ENCODE measurements at regions not wholly inside any gene's neighbourhood (a gene's known extent, or its start where the extent isn't known, plus 50 kb on each side); places are given as distances from the start of the nearest gene placed in this dataset.

DNA sequence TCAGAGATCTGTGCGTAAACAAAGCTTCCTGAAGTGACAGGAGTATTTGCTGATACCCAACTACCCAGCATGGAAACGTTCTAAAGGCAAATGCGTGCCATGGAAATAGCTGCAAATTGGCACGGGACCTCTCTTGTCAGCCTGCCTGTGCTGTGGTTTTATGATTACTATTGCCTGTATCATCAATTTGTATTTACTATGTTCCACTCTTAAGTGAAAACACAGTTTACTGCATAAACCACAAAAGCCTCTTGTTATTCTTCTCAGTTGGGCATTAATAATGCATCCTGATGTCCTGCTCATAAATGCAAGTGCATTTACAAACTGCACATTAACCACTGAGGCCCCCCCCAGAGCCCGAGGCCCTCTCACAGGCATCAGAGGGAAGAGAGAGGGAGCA lies 196.6 kb upstream of the SLC35G4 start:
- TF ChIP-seq, protein P1, sequence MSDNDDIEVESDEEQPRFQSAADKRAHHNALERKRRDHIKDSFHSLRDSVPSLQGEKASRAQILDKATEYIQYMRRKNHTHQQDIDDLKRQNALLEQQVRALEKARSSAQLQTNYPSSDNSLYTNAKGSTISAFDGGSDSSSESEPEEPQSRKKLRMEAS (IDR thresholded peaks at IDR 0.05): no peak
- TF ChIP-seq HNF4G (IDR thresholded peaks at IDR 0.05) (no peak), JUND (IDR thresholded peaks at IDR 0.05) (no peak), EGR1 (IDR thresholded peaks at IDR 0.05; ENCODE audit: low read depth in 2 of 2) (no peak), NR2F2 (IDR thresholded peaks at IDR 0.05) (no peak), FOXA1 (IDR thresholded peaks at IDR 0.05) (no peak), HNF4A (conservative IDR thresholded peaks at IDR 0.05) (no peak), YY1 (IDR thresholded peaks at IDR 0.05) (no peak), FOXA2 (IDR thresholded peaks at IDR 0.05) (no peak)
- TF ChIP-seq, protein P2, sequence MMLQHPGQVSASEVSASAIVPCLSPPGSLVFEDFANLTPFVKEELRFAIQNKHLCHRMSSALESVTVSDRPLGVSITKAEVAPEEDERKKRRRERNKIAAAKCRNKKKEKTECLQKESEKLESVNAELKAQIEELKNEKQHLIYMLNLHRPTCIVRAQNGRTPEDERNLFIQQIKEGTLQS (IDR thresholded peaks at IDR 0.05): no peak
- TF ChIP-seq, protein P3, sequence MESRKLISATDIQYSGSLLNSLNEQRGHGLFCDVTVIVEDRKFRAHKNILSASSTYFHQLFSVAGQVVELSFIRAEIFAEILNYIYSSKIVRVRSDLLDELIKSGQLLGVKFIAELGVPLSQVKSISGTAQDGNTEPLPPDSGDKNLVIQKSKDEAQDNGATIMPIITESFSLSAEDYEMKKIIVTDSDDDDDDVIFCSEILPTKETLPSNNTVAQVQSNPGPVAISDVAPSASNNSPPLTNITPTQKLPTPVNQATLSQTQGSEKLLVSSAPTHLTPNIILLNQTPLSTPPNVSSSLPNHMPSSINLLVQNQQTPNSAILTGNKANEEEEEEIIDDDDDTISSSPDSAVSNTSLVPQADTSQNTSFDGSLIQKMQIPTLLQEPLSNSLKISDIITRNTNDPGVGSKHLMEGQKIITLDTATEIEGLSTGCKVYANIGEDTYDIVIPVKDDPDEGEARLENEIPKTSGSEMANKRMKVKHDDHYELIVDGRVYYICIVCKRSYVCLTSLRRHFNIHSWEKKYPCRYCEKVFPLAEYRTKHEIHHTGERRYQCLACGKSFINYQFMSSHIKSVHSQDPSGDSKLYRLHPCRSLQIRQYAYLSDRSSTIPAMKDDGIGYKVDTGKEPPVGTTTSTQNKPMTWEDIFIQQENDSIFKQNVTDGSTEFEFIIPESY (IDR thresholded peaks at IDR 0.05): no peak
- TF ChIP-seq, protein P4, sequence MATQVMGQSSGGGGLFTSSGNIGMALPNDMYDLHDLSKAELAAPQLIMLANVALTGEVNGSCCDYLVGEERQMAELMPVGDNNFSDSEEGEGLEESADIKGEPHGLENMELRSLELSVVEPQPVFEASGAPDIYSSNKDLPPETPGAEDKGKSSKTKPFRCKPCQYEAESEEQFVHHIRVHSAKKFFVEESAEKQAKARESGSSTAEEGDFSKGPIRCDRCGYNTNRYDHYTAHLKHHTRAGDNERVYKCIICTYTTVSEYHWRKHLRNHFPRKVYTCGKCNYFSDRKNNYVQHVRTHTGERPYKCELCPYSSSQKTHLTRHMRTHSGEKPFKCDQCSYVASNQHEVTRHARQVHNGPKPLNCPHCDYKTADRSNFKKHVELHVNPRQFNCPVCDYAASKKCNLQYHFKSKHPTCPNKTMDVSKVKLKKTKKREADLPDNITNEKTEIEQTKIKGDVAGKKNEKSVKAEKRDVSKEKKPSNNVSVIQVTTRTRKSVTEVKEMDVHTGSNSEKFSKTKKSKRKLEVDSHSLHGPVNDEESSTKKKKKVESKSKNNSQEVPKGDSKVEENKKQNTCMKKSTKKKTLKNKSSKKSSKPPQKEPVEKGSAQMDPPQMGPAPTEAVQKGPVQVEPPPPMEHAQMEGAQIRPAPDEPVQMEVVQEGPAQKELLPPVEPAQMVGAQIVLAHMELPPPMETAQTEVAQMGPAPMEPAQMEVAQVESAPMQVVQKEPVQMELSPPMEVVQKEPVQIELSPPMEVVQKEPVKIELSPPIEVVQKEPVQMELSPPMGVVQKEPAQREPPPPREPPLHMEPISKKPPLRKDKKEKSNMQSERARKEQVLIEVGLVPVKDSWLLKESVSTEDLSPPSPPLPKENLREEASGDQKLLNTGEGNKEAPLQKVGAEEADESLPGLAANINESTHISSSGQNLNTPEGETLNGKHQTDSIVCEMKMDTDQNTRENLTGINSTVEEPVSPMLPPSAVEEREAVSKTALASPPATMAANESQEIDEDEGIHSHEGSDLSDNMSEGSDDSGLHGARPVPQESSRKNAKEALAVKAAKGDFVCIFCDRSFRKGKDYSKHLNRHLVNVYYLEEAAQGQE (IDR thresholded peaks at IDR 0.05): no peak
- DNase-seq (ENCODE audit: low spot score): no peak
- Histone ChIP-seq H3K4me3 (ENCODE audit: low read depth in 1 of 3, low read length in 3 of 3) (no peak overlapping the region), H3K27ac (ENCODE audit: low read depth in 1 of 2, low read length in 2 of 2) (no peak overlapping the region), H3K9me3 (ENCODE audit: control insufficient read depth in 4 of 4, low read length in 3 of 4) (no peaks in the 10 kb centered on the region), H3K9ac (ENCODE audit: low read depth in 1 of 2, low read length in 2 of 2) (no peak overlapping the region), H3K27me3 (ENCODE audit: control insufficient read depth in 4 of 4, insufficient read depth in 4 of 4, low read length in 3 of 4) (no peaks in the 10 kb centered on the region), H3K36me3 (ENCODE audit: control insufficient read depth in 4 of 4, insufficient read depth in 3 of 4, low read depth in 1 of 4, low read length in 3 of 4) (no peaks in the 10 kb centered on the region), H3K4me1 (ENCODE audit: control insufficient read depth in 4 of 4, insufficient read depth in 4 of 4, low read length in 3 of 4) (no peaks in the 10 kb centered on the region)
- WGBS: 73% methylated on average over 5 of the region's 5 CpGs

DNA sequence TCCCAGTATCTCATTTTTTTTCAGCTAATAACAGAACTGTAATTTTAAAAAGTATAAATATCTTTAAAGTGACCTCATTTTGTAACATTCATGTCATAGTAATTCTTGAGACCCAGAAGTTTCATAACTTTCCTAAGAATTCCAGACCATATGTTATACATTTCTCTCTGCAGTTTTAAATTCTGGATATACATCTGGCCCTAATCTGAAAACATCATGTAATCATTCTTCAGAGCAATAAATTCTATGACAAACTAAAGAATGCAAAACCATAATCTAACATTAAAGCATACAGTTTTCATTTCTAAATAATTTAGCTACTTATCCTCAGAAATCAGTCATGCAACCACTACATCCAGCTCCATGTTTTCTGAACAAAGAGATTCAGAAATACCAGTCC lies 198.3 kb upstream of the SLC35G4 start:
- no peak for DNase-seq (ENCODE audit: low spot score)
- H3K27ac ChIP-seq (ENCODE audit: low read depth in 1 of 2, low read length in 2 of 2): no peak overlapping the region
- no peaks in the 10 kb centered on the region for H3K27me3 ChIP-seq (ENCODE audit: control insufficient read depth in 4 of 4, insufficient read depth in 4 of 4, low read length in 3 of 4)
- no peaks in the 10 kb centered on the region for H3K9me3 ChIP-seq (ENCODE audit: control insufficient read depth in 4 of 4, low read length in 3 of 4)
- no peaks in the 10 kb centered on the region for H3K36me3 ChIP-seq (ENCODE audit: control insufficient read depth in 4 of 4, insufficient read depth in 3 of 4, low read depth in 1 of 4, low read length in 3 of 4)
- H3K9ac ChIP-seq (ENCODE audit: low read depth in 1 of 2, low read length in 2 of 2): no peak overlapping the region
- H3K4me1 ChIP-seq (ENCODE audit: control insufficient read depth in 4 of 4, insufficient read depth in 4 of 4, low read length in 3 of 4): no peaks in the 10 kb centered on the region
- no peak overlapping the region for H3K4me3 ChIP-seq (ENCODE audit: low read depth in 1 of 3, low read length in 3 of 3)
- no peak for TF ChIP-seq RXRA (IDR thresholded peaks at IDR 0.05)
- TF ChIP-seq HNF4A (conservative IDR thresholded peaks at IDR 0.05): no peak
- TF ChIP-seq EGR1 (IDR thresholded peaks at IDR 0.05; ENCODE audit: low read depth in 2 of 2): no peak
- TF ChIP-seq, protein P2 (IDR thresholded peaks at IDR 0.05): no peak
- TF ChIP-seq, protein P1 (IDR thresholded peaks at IDR 0.05): no peak
- TF ChIP-seq, protein P5, sequence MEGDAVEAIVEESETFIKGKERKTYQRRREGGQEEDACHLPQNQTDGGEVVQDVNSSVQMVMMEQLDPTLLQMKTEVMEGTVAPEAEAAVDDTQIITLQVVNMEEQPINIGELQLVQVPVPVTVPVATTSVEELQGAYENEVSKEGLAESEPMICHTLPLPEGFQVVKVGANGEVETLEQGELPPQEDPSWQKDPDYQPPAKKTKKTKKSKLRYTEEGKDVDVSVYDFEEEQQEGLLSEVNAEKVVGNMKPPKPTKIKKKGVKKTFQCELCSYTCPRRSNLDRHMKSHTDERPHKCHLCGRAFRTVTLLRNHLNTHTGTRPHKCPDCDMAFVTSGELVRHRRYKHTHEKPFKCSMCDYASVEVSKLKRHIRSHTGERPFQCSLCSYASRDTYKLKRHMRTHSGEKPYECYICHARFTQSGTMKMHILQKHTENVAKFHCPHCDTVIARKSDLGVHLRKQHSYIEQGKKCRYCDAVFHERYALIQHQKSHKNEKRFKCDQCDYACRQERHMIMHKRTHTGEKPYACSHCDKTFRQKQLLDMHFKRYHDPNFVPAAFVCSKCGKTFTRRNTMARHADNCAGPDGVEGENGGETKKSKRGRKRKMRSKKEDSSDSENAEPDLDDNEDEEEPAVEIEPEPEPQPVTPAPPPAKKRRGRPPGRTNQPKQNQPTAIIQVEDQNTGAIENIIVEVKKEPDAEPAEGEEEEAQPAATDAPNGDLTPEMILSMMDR (IDR thresholded peaks at IDR 0.05; ENCODE audit: low read depth, low read length, missing input control): no peak
- no peak for TF ChIP-seq FOXA2 (IDR thresholded peaks at IDR 0.05)
- TF ChIP-seq, protein P3 (IDR thresholded peaks at IDR 0.05): no peak
- TF ChIP-seq, protein P4 (IDR thresholded peaks at IDR 0.05): no peak
- no peak for TF ChIP-seq NR2F2 (IDR thresholded peaks at IDR 0.05)
- no peak for TF ChIP-seq RAD21 (IDR thresholded peaks at IDR 0.05)
- no peak for TF ChIP-seq GABPA (IDR thresholded peaks at IDR 0.05 in 1 of 2, conservative IDR thresholded peaks at IDR 0.05 in 1 of 2)
- no peak for TF ChIP-seq HNF4G (IDR thresholded peaks at IDR 0.05)
- no peak for TF ChIP-seq JUND (IDR thresholded peaks at IDR 0.05)
- no peak for TF ChIP-seq TAF1 (conservative IDR thresholded peaks at IDR 0.05)
- no peak for TF ChIP-seq SP1 (IDR thresholded peaks at IDR 0.05)

Measured in liver (tissue), 8 donors.